ENCODE measurements at regions not wholly inside any gene's neighbourhood (a gene's known extent, or its start where the extent isn't known, plus 50 kb on each side); places are given as distances from the start of the nearest gene placed in this dataset.
A peak's percentile ranks its signal among the peaks of the same experiment; 100 is the strongest.

DNA sequence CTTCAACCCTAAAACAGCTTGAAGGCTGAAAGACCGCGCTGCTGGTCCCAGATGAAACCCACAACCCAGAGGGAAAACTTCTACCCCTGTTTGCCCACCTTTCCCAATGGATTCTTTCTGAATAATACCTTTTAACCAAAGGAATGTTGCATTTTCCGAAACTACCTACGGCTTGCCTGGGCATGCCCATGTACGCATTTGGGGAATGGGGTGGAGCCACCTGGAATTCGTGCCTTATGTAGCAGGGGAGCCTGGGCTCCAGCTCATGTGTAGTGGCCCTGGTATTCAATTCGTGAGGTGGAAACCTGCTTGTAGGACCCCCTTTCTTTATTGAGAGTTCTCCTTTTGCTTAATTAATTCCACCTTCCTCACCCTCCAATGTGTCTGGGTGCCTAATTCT lies 256.6 kb upstream of the RGS18 start:
- FAIRE-seq (no peak), DNase-seq (no peak)
- no peak overlapping the region for H3K9ac ChIP-seq (ENCODE audit: low read length in 3 of 3)
- intact Hi-C loops (cut with DNase I): no loop called here
- TF ChIP-seq, protein P1, sequence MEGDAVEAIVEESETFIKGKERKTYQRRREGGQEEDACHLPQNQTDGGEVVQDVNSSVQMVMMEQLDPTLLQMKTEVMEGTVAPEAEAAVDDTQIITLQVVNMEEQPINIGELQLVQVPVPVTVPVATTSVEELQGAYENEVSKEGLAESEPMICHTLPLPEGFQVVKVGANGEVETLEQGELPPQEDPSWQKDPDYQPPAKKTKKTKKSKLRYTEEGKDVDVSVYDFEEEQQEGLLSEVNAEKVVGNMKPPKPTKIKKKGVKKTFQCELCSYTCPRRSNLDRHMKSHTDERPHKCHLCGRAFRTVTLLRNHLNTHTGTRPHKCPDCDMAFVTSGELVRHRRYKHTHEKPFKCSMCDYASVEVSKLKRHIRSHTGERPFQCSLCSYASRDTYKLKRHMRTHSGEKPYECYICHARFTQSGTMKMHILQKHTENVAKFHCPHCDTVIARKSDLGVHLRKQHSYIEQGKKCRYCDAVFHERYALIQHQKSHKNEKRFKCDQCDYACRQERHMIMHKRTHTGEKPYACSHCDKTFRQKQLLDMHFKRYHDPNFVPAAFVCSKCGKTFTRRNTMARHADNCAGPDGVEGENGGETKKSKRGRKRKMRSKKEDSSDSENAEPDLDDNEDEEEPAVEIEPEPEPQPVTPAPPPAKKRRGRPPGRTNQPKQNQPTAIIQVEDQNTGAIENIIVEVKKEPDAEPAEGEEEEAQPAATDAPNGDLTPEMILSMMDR (IDR thresholded peaks at IDR 0.05; ENCODE audit: borderline replicate concordance, extremely low read depth, insufficient read depth): no peak
- no peaks in the 10 kb centered on the region for H3K9me3 ChIP-seq (ENCODE audit: control insufficient read depth in 2 of 3, insufficient read depth in 1 of 3, low read length in 3 of 3)
- no peaks in the 10 kb centered on the region for H3K4me1 ChIP-seq (ENCODE audit: control insufficient read depth in 2 of 3, insufficient read depth in 2 of 3, low read depth in 1 of 3, low read length in 3 of 3)
- H3K4me3 ChIP-seq (ENCODE audit: low read length in 3 of 3): no peak overlapping the region
- H3K27ac ChIP-seq (ENCODE audit: low read depth in 2 of 2, low read length in 2 of 2): no peak overlapping the region
- no peaks in the 10 kb centered on the region for H3K27me3 ChIP-seq (ENCODE audit: control insufficient read depth, insufficient read depth, low read length)
- no peaks in the 10 kb centered on the region for H3K36me3 ChIP-seq (ENCODE audit: control insufficient read depth in 2 of 3, insufficient read depth in 3 of 3, low read length in 3 of 3)

DNA sequence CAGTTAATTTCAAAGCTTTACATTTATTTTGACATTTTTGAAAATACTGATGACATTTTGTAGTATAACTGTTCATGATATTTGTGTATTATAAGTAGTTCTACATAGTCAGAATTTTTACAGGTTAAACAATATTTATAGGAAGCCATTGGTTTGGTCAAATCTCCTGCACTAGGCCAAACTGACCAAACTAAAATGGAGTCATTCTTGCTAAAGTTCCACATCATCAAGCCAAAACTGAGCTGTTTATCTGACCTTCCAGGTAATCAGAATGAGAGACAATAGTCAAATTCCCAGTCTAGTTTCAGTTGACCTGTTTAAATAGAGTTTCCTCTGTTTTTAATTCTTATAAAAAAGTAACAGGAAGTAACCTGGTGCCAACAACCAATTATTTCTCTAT lies 253.3 kb upstream of the RGS18 start:
- no peak for FAIRE-seq
- H3K9me3 ChIP-seq (ENCODE audit: control insufficient read depth in 2 of 3, insufficient read depth in 1 of 3, low read length in 3 of 3): peaks cover 0 to 2% (median 0%) of the 10 kb centered on the region in 3 donors

DNA sequence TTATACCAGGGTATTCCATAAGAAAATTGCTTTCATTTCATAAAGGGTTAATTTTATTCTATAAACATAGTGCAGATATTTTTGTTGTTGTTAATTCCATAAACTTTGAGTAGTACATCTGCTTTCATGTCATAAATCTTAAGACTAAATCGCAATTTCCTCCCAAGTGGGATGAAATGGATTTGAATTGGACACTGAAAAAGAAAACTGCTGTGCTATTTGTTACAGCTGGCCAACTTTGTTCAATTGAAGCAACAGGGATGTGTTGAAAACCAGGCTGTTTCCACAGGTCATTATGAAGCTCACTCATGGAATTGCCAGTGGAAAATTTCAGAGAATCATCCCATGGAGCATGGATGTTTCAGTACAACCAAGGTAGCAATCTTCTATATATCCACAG lies 252.5 kb upstream of the RGS18 start:
- Histone ChIP-seq H3K4me1 (ENCODE audit: control insufficient read depth in 2 of 3, insufficient read depth in 2 of 3, low read depth in 1 of 3, low read length in 3 of 3) (no peaks in the 10 kb centered on the region), H3K9me3 (ENCODE audit: control insufficient read depth in 2 of 3, insufficient read depth in 1 of 3, low read length in 3 of 3) (peaks cover 0 to 2% (median 0%) of the 10 kb centered on the region in 3 donors), H3K4me3 (ENCODE audit: low read length in 3 of 3) (no peak overlapping the region), H3K9ac (ENCODE audit: low read length in 3 of 3) (no peak overlapping the region), H3K27me3 (ENCODE audit: control insufficient read depth, insufficient read depth, low read length) (no peaks in the 10 kb centered on the region), H3K36me3 (ENCODE audit: control insufficient read depth in 2 of 3, insufficient read depth in 3 of 3, low read length in 3 of 3) (no peaks in the 10 kb centered on the region), H3K27ac (ENCODE audit: low read depth in 2 of 2, low read length in 2 of 2) (no peak overlapping the region)
- FAIRE-seq (no peak), DNase-seq (peak in 2 of 5 donors; percentile 6 to 29)
- intact Hi-C loops (cut with DNase I): no loop called here
- TF ChIP-seq, protein P1 (IDR thresholded peaks at IDR 0.05; ENCODE audit: borderline replicate concordance, extremely low read depth, insufficient read depth): no peak

More for the DNA sequence above, 253.3 kb upstream of the RGS18 start:
- H3K27ac ChIP-seq (ENCODE audit: low read depth in 2 of 2, low read length in 2 of 2): no peak overlapping the region
- no peak for DNase-seq
- no peak overlapping the region for H3K9ac ChIP-seq (ENCODE audit: low read length in 3 of 3)
- no peaks in the 10 kb centered on the region for H3K4me1 ChIP-seq (ENCODE audit: control insufficient read depth in 2 of 3, insufficient read depth in 2 of 3, low read depth in 1 of 3, low read length in 3 of 3)
- no peaks in the 10 kb centered on the region for H3K36me3 ChIP-seq (ENCODE audit: control insufficient read depth in 2 of 3, insufficient read depth in 3 of 3, low read length in 3 of 3)
- no peaks in the 10 kb centered on the region for H3K27me3 ChIP-seq (ENCODE audit: control insufficient read depth, insufficient read depth, low read length)
- no peak overlapping the region for H3K4me3 ChIP-seq (ENCODE audit: low read length in 3 of 3)
- intact Hi-C loops (cut with DNase I): no loop called here
- TF ChIP-seq, protein P1 (IDR thresholded peaks at IDR 0.05; ENCODE audit: borderline replicate concordance, extremely low read depth, insufficient read depth): no peak

DNA sequence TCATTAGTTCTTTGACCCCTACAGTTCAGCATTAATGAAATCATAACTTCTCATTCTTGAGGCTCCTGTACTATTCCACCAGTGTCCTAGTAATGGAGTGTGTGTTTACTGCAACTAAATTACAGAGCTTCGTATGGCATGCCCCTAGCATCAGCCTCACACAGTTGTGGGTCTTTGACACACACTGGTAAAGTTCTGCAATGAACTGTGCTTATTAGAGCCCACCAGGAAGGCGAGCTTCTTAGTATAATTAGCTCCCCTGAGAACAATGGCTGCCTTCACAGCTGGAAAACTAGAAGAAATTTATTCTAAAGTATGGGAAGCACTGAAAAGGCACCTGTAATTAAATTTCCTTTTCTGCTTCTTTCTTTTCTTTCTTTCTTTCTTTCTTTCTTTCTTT lies 251.1 kb upstream of the RGS18 start:
- no peaks in the 10 kb centered on the region for H3K4me1 ChIP-seq (ENCODE audit: control insufficient read depth in 2 of 3, insufficient read depth in 2 of 3, low read depth in 1 of 3, low read length in 3 of 3)
- TF ChIP-seq, protein P1 (IDR thresholded peaks at IDR 0.05; ENCODE audit: borderline replicate concordance, extremely low read depth, insufficient read depth): no peak
- no peak overlapping the region for H3K27ac ChIP-seq (ENCODE audit: low read depth in 2 of 2, low read length in 2 of 2)
- intact Hi-C loops (cut with DNase I): no loop called here
- FAIRE-seq: no peak
- H3K9ac ChIP-seq (ENCODE audit: low read length in 3 of 3): no peak overlapping the region
- no peaks in the 10 kb centered on the region for H3K27me3 ChIP-seq (ENCODE audit: control insufficient read depth, insufficient read depth, low read length)
- H3K4me3 ChIP-seq (ENCODE audit: low read length in 3 of 3): no peak overlapping the region
- no peaks in the 10 kb centered on the region for H3K36me3 ChIP-seq (ENCODE audit: control insufficient read depth in 2 of 3, insufficient read depth in 3 of 3, low read length in 3 of 3)
- peaks cover 0 to 2% (median 0%) of the 10 kb centered on the region in 3 donors for H3K9me3 ChIP-seq (ENCODE audit: control insufficient read depth in 2 of 3, insufficient read depth in 1 of 3, low read length in 3 of 3)
- DNase-seq: no peak

All from kidney (tissue), 13 donors.